Vagina (tissue), 2 donors: ENCODE measurements at regions not wholly inside any gene's neighbourhood (a gene's known extent, or its start where the extent isn't known, plus 50 kb on each side); places are given as distances from the start of the nearest gene placed in this dataset.

ENCODE experiments used
- POLR2AphosphoS5 ChIP-seq, 2 donors: sonication (generic); formaldehyde crosslinking; IDR thresholded peaks; one replicate each; pipeline ENCODE4 v1.9.0; 2017; ENCODE audit warnings: antibody characterized with exemption in 2 of 2, mild to moderate bottlenecking in 2 of 2, low read depth in 1 of 2; ENCODE audit not compliant: insufficient read depth in 1 of 2
- TF ChIP-seq, protein P1 (sequence below), 3 experiments: fragments of 450-650 bp in 2 of 3; fragments of 200-600 bp in 1 of 3; sonication (generic) in 1 of 3; IDR thresholded peaks; one replicate each; pipeline ENCODE4 v1.5.1; 2017 to 2019; ENCODE audit warnings: antibody characterized with exemption in 3 of 3, mild to moderate bottlenecking in 2 of 3, moderate library complexity in 2 of 3

GRCh38 chr3:64393193-64393592, 167.9 kb upstream of the PRICKLE2 start:
- TF ChIP-seq POLR2AphosphoS5 (IDR thresholded peaks at IDR 0.05; ENCODE audit: insufficient read depth in 1 of 2, low read depth in 1 of 2) = no peak
- TF ChIP-seq, protein P1, sequence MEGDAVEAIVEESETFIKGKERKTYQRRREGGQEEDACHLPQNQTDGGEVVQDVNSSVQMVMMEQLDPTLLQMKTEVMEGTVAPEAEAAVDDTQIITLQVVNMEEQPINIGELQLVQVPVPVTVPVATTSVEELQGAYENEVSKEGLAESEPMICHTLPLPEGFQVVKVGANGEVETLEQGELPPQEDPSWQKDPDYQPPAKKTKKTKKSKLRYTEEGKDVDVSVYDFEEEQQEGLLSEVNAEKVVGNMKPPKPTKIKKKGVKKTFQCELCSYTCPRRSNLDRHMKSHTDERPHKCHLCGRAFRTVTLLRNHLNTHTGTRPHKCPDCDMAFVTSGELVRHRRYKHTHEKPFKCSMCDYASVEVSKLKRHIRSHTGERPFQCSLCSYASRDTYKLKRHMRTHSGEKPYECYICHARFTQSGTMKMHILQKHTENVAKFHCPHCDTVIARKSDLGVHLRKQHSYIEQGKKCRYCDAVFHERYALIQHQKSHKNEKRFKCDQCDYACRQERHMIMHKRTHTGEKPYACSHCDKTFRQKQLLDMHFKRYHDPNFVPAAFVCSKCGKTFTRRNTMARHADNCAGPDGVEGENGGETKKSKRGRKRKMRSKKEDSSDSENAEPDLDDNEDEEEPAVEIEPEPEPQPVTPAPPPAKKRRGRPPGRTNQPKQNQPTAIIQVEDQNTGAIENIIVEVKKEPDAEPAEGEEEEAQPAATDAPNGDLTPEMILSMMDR (IDR thresholded peaks at IDR 0.05) = no peak
